GM21367 (cell line): ENCODE measurements at regions not wholly inside any gene's neighbourhood (a gene's known extent, or its start where the extent isn't known, plus 50 kb on each side); places are given as distances from the start of the nearest gene placed in this dataset.

Experiments used
- ATAC-seq: cut with Tn5 transposase; IDR thresholded peaks from one replicate; pipeline ENCODE4 v1.9.1; 2021; ENCODE audit not compliant: unreplicated experiment

- no peak for ATAC-seq
These were observed 123.5 kb upstream of the ZNF32 start for GRCh38 chr10:43772171-43772570.

- no peak for ATAC-seq
These were observed 123.0 kb upstream of the ZNF32 start for GRCh38 chr10:43771675-43772074.

DNA sequence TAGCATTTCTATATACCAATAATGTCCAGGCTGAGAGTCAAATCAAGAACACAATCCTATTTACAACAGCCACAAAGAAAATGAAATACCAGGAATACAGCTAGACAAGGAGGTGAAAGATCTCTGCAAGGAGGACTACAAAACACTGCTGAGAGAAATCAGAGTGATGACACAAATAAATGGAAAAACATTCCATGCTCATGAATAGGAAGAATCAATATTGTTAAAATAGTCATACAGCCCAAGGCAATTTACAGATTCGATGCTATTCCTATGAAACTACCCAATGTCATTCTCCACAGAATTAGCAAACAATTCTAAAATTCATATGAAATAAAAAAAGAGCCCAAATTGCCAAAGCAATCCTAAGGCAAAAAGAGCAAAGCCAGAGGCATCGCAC lies 116.8 kb upstream of the ZNF32 start:
- no peak for ATAC-seq

- no peak for ATAC-seq
These were observed 115.2 kb upstream of the ZNF32 start for GRCh38 chr10:43763846-43764245.

DNA sequence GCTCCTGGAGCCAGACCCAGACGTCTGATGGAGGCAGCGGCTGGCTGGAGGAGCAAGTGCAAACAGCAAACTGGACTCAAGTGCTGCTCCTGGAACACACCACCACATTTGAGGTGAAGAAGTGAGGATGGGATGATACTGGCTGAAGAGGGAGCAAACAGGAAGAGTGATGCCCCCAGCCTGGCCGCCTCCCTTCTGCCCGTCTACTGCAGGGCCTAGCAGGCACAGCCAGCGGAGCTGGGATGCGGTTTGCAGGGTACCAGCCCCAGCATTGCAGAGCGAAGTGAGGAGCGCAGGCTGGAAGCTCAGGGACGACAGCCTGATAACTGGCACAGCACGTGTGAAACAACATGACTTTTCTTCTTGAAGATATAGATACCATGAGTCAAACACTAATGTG lies 111.8 kb upstream of the ZNF32 start:
- no peak for ATAC-seq

DNA sequence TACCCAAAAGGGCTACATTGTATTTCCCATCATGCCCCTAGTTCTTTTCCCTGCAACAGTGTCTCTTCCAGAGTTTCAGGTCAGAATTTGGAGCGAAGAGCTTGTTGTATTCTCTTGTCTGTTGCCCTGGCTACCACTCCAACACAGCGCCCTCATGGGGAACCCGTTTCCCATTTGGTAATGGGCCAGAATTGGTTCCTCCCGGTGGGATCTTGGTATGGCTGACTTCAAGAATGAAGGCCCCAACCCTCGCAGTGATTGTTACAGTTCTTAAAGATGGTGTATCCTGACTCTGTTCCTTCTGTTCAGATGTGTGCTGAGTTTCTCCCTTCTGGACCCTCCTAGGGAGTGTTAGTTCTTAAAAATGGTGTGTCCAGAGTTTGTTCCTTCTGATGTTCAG lies 110.5 kb upstream of the ZNF32 start:
- ATAC-seq: no peak

- ATAC-seq: no peak
These were observed 107.7 kb upstream of the ZNF32 start for GRCh38 chr10:43756341-43756740.

- ATAC-seq: no peak
These were observed 106.0 kb upstream of the ZNF32 start for GRCh38 chr10:43754569-43755260.

DNA sequence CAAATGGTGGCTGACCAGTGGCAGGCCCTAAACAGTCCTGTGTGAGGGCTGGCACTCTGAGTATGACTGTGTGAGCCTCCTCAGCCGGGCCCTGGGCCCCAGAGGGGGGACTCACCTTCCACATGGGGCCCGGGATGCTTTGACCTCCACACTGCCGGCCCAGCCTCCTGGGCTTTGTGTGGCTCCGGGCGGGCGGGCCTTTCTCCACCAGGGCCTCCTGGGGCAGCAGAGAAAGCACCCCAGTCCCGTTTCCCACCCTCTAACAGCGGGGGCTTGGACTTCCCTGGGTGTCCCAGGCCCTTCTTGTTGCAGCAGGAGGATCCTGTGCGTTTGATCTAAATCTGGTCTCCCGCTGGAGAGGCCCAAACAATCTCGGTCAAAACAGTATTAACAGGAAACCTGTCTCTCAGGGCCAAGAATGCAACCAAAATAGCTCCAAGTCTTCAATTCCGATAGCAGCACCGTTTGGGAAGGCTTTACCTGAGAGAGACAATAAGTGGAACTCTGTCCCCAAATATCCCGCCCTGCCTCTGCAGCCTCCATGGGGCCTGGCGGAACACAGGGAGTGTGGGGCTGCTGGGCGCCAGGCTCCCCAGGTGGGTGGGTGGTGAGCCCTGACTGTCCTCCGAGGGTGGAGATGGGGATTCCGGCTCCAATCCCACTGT lies 104.8 kb upstream of the ZNF32 start:
- ATAC-seq: no peak

DNA sequence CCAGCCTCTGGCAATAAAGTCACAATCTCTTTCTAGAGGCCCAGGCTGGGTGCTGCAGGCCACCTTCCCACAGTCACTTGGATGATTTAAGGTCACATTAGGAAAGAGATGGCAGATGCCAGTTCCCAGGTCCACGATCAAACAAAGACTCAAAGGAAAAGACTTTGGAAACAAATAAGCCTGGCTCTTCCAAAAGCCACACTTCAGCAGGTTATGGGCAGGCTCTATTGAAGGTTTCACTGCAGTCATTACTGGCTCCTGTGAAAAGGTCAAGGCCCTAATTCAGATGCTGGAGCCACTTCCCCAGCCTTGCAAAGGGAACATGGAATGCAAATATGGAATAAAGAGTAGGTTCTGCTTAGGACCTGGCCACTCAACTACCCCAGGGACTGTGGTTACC lies 104.0 kb upstream of the ZNF32 start:
- no peak for ATAC-seq

DNA sequence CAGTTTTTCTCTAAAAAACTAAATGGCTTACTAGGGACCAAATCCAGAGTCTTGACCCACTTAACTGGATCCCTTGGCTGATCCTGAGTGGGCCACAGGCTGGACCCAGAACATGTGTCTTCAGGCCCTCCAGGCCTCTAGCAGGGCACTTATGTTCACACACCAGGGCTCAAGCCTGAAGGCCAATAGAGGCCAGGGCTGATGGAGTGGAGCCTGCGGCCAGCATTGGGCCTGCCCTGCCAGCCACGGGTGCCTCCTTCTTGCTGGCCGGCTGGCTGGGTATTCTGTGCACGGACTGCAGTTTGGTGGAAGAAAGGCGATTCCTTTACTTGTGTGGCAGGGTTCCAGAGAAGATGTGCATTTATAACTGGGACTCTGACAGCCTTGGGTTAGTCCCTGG lies 103.0 kb upstream of the ZNF32 start:
- ATAC-seq: no peak

GRCh38 chr10:43749940-43750552 lies 101.4 kb upstream of the ZNF32 start:
- ATAC-seq: no peak

GRCh38 chr10:43749145-43749576 lies 100.5 kb upstream of the ZNF32 start:
- ATAC-seq: no peak

- ATAC-seq: no peak
These were observed 99.9 kb upstream of the ZNF32 start for GRCh38 chr10:43748560-43748959.

DNA sequence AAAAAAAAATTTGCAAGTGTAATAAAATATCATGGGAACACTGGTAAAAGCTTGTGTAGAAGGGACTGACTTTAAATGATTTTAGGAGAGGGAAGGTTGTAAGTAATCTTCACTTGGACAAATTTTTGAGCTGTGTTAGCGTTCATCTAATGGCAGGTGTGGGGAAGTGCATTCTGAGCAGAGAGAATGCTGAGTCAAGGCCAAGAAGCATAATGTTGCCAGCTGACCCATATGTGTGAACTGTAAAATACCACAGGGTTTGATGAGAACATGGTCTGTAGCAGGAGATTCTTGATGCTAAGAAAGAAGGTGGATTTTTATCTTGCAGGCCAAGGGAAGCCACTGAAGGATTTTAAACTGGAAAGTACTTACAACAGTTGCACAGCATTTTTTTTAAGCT lies 98.2 kb upstream of the ZNF32 start:
- no peak for ATAC-seq

- ATAC-seq: no peak
These were observed 90.5 kb upstream of the ZNF32 start for GRCh38 chr10:43739161-43739560.

- ATAC-seq: no peak
These were observed 88.3 kb upstream of the ZNF32 start for GRCh38 chr10:43737003-43737402.

- no peak for ATAC-seq
These were observed 87.2 kb upstream of the ZNF32 start for GRCh38 chr10:43735907-43736306.

DNA sequence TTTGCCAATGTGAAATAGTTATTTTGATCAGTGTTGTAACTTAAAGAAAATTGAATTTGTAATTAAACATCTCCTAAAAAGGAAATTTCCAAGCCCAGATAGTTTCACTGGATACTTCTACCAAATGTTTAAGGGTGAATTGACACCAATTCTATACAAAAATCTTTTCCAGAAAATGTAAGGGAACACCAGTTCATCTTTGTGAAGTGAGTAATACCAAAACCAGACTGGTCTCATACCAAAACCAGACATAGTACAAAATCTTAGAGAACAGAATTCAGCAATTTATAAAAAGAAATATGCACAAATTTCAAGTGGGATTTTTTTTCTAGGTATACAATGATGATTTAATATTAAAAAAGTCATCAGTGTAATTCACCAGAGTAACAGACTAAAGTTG lies 86.0 kb upstream of the ZNF32 start:
- ATAC-seq: no peak

GRCh38 chr10:43731486-43731885 lies 82.8 kb upstream of the ZNF32 start:
- no peak for ATAC-seq

GRCh38 chr10:43728425-43728824 lies 79.7 kb upstream of the ZNF32 start:
- ATAC-seq: no peak

DNA sequence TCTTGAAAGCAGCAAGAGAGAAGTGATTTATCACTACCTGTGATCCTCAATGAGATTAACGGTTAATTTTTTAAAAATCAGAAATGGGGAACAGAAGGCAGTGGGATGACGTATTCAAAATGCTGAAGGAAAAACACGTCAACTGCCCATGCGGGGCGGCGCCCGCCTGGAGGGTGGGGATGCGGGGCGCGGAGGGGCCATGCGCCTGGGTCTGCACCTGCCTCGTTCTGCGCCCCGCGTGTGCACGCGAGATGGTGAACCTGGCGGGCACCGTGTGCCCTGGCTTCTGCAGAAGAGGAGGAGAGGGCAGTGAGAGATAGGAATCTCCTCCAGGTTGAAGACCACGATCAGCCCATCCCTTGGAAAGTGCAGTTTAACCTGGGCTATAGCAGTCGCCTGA lies 79.3 kb upstream of the ZNF32 start:
- no peak for ATAC-seq
